Hepatic stellate cell (primary cell): ENCODE measurements at regions not wholly inside any gene's neighbourhood (a gene's known extent, or its start where the extent isn't known, plus 50 kb on each side); places are given as distances from the start of the nearest gene placed in this dataset.

Experiments used
- DNase-seq: peaks from one replicate; pipeline ENCODE4 v3.0.0; 2011; ENCODE audit warnings: low spot score

- no peak for DNase-seq
Observed at GRCh38 chr12:43095669-43096280, 456.2 kb downstream of the ADAMTS20 start.

- no peak for DNase-seq
Observed at GRCh38 chr12:43094886-43095575, 457.0 kb downstream of the ADAMTS20 start.

- DNase-seq = no peak
Observed at GRCh38 chr12:43090981-43091380, 461.0 kb downstream of the ADAMTS20 start.

GRCh38 chr12:43087195-43088091, 464.6 kb downstream of the ADAMTS20 start:
- DNase-seq = no peak

DNA sequence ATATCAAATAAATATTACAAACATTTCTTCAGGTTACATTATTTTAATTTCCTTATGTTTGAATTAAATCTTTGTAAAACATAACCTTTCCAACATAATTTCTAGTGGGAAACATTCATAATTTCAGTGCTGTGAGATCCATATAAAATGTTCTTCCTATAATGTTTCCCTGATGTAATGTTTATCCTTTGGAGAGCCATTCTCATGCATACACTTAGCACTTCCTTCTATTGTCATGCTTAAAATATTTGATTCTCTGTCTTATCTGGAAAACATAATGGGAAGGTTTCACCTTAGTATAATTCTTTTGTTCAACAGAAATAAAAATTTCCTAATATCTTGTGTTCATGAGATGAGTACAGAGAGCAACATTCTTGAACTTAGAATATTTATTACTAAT, 472.5 kb downstream of the ADAMTS20 start:
- no peak for DNase-seq

GRCh38 chr12:43078976-43079375, 473.0 kb downstream of the ADAMTS20 start:
- no peak for DNase-seq

DNA sequence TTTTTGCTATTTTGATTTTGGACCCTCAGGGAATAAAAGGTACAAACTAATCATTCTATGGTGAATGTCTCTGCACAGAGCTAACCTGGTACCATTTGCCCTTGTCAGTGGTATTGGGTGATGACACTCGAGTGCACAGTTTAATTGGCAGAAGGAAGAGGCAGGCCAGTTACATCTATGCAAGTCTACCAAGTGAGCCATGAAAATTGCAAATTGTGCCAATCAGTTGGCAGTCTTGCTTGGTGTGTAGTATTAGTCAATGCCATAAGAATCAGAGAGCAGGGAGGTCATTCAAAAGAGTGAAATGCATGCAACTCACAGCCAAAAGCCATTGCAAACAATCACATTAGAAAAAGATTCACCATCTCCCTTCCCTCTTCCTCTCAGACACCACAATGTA, 479.6 kb downstream of the ADAMTS20 start:
- no peak for DNase-seq

GRCh38 chr12:43069768-43070221, 480.2 kb upstream of the PRICKLE1 start:
- DNase-seq = no peak

DNA sequence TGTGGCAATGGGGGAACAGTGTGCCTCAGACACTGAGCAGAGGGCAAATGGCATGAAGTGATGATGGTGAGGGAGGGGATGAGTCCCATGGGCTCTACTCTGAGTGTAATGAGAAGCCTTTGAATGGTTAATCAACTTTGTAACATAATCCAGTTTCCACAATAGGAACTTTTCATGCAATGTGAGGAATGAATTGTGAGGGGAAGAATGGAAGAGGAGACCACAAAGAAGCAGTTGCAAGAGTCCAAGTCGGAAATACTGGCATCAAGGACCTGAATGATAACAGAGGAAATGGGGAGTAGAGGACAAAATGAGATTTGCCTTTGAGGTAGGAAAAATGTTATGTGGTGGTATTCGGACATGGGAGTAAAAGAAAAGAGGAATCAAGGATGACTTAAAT, 476.9 kb upstream of the PRICKLE1 start:
- DNase-seq = no peak

GRCh38 chr12:43063650-43064049, 474.1 kb upstream of the PRICKLE1 start:
- DNase-seq = no peak

DNA sequence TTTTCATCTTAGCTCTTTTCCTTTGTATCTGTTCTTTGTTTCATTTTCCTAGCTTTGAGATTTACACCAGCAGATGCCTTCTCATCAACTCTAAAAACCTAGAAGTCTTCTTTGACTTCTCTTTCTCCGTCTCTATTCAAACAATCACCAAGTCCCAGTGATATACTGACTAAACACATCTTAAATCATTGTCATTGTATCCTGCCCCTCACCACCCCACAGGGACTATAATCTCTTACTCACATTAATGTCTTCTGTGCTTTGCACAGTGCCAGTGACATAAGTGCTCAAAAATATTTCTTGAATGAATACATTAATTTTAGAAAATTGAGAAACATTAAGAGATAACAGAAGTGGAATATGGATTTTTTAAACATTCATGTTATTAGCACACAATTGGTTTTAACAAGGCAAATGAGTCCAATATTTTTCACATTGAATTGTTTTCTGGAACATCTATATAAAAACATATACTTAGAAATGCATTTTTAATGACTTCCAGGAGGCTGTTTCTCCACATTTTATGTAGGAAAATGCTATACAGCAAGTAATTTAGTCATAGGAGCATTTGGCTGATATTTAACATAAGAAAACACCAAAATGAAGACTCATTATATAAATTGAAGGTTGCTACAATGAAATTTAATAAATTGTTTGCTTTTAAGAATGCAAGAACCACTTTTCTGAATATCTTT, 472.8 kb upstream of the PRICKLE1 start:
- no peak for DNase-seq

DNA sequence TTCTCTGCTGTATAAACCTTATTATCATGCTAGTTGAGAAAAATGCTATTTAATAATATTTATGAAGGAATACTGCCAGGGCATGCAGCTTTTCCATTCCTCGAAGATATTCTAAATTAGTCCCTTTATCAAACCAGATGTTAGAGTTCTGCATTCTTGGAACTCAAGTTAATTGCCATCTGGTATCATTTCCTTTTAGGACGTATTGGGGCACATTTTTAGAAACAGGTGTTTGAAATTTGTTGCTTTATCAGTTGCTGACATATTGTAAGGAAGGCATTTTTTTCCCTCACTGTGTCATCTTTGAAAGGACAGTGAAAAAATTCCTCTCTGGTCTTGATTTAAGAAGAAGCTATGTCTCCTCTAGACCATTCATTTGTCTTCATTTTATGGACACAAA, 471.2 kb upstream of the PRICKLE1 start:
- no peak for DNase-seq

- DNase-seq = no peak
Observed at GRCh38 chr12:43058616-43059015, 469.1 kb upstream of the PRICKLE1 start.

DNA sequence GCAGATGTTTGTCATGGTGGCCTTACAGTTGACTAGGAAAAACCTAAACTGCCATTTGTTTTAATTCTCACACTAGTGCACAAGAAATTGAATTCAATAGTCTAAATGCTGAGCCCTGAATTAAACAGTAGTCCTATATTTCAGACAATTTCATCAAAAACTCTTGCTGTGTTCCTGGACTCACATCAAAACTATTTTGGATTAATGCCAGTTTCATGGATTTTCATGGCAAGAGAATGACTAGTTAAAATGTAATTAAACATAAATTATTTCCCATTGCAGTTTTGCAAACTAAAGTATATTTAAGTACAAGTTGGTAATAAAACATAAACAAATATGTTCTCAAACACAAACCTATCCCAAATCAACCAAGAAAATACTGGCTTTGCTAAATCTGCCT, 468.0 kb upstream of the PRICKLE1 start:
- DNase-seq = no peak

DNA sequence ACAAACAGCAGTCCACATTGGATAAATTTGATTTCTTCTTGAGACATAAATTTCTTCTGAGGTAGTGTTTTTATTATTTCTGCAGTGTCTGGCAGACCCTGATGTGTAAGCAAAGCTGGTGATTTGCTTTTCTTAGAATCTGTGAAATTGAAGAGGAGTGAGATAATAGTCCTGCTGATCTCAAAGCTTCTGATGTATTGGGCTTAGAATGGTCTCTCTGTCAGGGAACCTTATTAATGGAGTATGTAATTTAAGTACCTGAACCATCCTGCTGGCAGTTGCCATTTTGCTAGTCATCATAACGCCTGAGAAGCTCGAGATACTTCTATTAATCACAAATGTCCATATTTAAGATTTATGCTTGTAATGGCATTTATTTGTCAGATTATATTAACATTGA, 464.5 kb upstream of the PRICKLE1 start:
- DNase-seq = no peak

- no peak for DNase-seq
Observed at GRCh38 chr12:43052441-43052840, 462.9 kb upstream of the PRICKLE1 start.

DNA sequence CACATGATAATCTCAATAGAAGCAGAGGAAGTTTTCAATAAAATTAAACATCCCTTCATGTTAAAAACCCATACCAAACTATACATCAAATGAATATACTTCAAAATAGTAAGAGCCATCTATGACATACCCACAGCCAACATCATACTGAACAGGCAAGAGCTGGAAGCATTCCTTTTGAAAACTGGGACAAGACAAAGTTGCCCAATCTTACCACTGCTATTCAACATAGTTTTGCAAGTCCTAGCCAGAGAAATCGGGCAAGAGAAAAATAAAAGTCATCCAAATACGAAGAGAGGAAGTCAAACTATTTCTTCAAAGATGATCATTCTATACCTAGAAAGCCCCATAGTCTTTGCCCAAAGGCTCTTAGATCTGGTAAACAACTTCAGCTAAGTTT, 454.7 kb upstream of the PRICKLE1 start:
- no peak for DNase-seq

GRCh38 chr12:43038991-43039390, 449.4 kb upstream of the PRICKLE1 start:
- no peak for DNase-seq

DNA sequence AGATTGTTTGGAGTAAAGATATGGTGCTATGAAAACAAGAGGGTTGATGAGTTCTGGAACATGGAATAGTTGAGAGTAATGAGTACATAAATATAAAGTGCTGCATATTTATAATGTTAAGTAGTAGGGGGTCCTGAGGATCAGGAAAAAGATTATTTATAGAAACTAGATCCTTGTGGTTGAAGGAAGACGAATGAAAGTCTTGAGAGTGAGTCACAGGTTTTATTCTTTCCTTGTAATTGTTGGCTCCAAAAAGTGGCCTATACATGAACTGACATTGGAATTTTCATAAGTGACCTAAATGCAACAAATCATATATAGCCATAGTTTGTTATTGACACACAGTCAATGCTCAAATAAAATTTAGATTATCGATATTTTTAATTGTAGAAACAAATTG, 440.4 kb upstream of the PRICKLE1 start:
- DNase-seq = no peak

DNA sequence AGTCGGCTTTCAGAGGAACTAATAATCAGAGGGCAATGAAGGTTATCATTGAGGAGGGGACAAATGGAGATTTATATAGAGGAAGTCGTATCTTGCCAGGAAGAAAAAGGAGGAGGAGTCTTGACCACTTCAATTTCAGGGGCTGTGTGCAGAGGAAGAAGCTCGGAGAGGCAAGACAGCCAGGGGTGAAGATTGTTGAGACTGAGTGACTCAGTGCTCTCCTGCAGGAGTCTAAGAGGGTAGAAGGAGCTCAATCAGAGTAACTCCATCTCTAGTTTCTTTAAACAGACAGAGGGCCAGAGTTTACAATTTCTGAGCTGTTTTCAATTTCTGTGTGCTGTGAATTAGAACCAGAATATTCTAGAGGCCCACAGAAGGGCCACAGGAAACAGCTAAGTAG, 439.3 kb upstream of the PRICKLE1 start:
- DNase-seq = no peak

DNA sequence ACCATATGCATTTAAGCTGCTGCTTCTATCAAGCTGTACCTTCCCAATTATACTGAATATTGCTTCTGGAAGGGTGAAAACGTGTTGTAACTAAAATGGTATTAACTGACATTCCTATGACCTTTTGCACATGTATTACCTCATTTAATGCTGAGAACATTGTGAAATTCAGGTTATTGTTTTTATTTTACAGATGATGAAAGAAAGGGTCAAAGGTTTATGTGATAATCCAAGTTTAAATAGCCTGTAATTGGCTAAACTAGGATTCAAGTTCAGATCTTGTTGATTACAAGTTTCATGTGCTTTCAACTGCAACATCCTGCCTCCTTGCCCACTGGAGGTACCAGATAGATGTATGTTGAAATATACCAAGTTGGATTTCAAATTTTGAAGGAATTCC, 433.3 kb upstream of the PRICKLE1 start:
- DNase-seq = no peak

DNA sequence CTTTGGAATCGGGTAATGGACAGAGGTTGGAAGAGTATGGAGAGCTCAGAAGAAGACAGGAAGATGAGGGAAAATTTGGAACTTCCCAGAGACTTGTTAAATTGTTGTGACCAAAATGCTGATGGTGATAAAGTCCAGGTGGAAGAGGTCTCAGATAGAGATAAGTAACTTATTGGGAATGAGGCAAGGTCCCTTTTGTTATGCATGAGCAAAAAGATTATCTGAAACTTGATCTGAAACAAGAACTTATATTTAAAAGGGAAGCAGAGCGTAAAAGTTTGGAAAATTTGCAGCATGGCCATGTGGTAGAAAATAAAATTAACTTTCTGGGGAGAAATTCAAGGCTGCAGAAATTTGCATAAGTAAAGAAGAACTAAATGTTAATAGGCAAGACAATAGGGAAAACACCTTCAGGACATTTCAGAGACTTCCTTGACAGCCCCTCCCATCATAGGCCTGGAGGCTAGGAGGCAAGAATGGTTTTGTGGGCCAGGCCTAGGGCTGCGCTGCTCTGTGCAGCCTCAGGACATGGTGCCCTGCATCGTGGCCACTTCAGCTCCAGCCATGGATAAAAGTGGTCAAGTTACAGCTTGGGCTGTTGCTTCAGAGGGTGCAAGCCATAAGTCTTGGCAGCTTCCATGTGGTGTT, 425.7 kb upstream of the PRICKLE1 start:
- no peak for DNase-seq
